ACHN (cell line): ENCODE measurements at regions not wholly inside any gene's neighbourhood (a gene's known extent, or its start where the extent isn't known, plus 50 kb on each side); places are given as distances from the start of the nearest gene placed in this dataset.
"Not testable (repeated sequence)": the region's sequence is repeated elsewhere in the genome, so short reads cannot be mapped to it uniquely, and the experiment has no call there.

Experiments
- DNase-seq: peaks from one replicate; pipeline ENCODE4 v3.0.0-alpha.2; 2015
- in situ Hi-C: cut with HindIII; loops from 2 replicates; pipeline ENCODE4 v1.10.0; 2017; ENCODE audit warnings: low sequenced_read_pairs, low pct_ligation_motif_present, low pct_unique_long_range_greater_than_20kb

DNA sequence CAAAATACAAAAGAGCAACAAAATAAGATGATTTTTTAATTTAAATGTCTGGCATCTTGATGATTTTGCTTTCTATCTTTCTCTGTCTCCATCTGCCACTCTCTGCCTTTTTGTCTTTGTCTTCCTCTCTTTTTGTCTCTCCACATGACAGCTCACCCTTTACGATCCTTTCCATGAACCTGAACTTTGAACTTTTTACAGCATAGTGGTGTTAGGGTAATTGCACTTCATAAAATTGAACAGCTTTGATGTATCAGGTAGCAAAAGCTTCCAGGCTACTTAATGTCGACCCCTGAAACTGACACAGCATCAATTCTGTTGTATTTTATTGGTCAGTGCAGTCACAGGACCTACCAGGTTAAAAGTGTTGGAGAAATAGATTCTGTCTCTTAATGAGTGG is 1517.0 kb downstream of the ADGRL3 start:
- no peak for DNase-seq
- in situ Hi-C loops: no loop called here

DNA sequence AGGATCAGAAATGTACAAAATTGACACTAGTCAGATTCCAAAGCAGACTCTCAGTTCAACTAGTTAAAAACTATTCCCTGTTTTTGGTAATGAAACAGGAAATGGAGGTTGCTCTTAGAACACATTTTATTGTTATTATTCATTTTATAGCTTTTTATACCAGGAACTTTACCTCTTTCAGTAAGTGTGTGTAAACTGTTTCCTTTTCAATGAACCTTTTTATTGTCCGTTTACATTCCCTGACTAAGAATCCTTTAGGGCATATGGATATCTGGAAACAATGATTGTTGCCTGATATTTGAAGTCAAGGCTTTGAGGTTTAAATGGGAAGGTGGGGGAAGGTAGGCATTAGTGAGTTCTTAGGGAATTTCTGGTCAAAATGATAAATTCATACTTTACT is 1511.4 kb downstream of the ADGRL3 start:
- in situ Hi-C loops: no loop called here
- no peak for DNase-seq

- in situ Hi-C loops: no loop called here
- peak; percentile 45 for DNase-seq
Measured at GRCh38 chr4:62709618-62710252, 1509.6 kb downstream of the ADGRL3 start.

DNA sequence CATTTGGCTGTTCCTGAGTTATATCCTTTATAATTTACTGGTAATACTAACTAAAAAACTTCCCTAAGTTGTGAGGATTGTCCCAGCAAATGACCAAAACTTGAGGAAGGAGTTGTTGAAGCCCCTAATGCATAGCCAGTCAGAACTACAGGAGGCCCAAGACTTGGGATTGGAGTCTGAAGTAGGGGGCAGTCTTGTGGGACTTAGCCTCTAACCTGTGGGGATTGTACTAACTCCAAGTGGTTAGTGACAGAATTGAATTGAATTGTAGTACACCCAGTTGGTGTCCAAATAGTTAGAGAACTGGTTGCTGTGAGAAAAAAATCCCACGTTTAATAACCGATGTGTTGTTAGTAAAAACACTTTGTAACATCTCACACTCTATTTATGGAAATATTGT is 1506.3 kb downstream of the ADGRL3 start:
- no peak for DNase-seq
- in situ Hi-C loops: no loop called here

GRCh38 chr4:62683799-62684566 is 1483.9 kb downstream of the ADGRL3 start:
- DNase-seq: no peak
- in situ Hi-C loops: no loop called here

DNA sequence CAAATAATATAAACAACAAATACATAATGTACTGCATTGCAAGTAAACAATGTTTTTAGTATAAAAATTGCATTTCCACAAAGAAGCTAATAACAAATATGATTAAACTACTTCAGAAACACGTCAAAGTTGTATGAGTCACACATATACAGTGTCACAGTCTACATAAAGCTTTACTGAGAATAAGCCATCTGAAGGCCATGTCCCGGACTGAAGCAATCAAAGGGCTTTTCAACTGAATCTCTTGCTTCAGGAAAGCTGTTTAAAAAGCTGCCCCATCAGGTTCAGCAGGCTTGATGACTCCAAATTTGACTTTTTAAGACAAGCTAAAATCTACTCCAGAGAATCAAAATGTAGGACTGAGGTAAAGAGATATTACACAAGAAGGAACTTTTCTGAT is 1476.8 kb downstream of the ADGRL3 start:
- in situ Hi-C loops: no loop called here
- no peak for DNase-seq

DNA sequence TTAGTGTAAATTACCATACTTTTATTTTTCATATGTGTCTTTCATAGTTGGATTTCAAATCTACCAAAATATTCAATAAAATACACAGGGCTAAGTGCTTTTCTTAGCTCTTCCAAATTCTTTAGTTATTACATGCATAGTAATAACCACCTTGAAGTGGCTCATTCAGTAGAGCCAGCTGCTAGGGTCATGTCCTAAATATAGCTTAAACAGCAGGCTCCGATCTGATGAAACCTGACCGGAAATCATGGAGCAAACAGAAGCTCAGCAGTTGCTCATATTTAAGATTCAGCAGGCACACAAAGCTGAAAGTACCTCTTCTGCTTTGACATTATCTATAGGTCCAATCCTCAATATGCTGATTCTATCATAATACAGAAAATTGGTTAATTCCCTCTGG is 1470.4 kb downstream of the ADGRL3 start:
- in situ Hi-C loops: no loop called here
- DNase-seq: no peak

GRCh38 chr4:62661821-62662220 is 1461.7 kb downstream of the ADGRL3 start:
- no peak for DNase-seq
- in situ Hi-C loops: no loop called here

DNA sequence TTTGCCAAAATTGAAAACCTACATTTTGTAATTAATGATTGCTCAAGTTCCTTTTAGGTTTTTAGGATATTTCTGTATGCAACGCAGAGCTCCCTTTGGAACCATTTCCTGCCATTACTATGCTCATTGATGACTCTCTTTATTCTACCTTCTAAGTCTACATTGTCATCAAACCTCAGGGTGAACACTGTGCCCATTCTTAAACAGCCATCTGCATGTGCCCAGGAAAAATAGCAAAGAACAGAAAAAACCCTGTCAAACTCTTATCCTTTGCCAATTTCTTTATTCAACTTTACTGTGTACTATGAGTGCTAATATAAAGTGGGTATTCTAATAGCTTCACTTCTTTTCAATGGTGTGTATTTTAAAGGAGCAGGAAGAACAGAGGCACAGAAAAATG is 1455.9 kb downstream of the ADGRL3 start:
- in situ Hi-C loops: no loop called here
- DNase-seq: no peak

- peak; percentile 27 for DNase-seq
- in situ Hi-C loops: no loop called here
Measured at GRCh38 chr4:62644372-62644771, 1444.2 kb downstream of the ADGRL3 start.

GRCh38 chr4:62640296-62640695 is 1440.2 kb downstream of the ADGRL3 start:
- DNase-seq: no peak
- in situ Hi-C loops: no loop called here

- no peak for DNase-seq
- in situ Hi-C loops: no loop called here
Measured at GRCh38 chr4:62627671-62628070, 1427.5 kb downstream of the ADGRL3 start.

DNA sequence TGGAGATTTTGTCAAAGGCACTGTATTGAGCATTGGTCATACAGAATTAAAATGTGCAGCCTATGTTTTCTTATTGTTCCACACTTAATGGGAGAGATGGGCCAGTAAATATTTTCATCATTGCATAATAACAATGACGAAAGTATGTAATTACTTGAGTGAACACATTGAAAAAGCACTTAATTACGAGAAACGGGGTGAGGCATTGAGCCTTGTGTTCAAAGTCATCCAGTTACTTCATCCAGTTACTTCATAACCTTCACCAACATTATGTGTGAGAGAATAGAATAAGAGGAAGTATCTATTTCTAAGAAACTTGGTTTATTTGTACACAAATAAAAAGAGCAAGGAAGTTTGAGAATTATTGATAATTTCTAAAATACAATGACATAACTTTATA is 1427.0 kb downstream of the ADGRL3 start:
- in situ Hi-C loops: no loop called here
- no peak for DNase-seq

GRCh38 chr4:62622089-62622488 is 1422.0 kb downstream of the ADGRL3 start:
- in situ Hi-C loops: no loop called here
- no peak for DNase-seq

GRCh38 chr4:62619971-62620370 is 1419.8 kb downstream of the ADGRL3 start:
- no peak for DNase-seq
- in situ Hi-C loops: no loop called here

DNA sequence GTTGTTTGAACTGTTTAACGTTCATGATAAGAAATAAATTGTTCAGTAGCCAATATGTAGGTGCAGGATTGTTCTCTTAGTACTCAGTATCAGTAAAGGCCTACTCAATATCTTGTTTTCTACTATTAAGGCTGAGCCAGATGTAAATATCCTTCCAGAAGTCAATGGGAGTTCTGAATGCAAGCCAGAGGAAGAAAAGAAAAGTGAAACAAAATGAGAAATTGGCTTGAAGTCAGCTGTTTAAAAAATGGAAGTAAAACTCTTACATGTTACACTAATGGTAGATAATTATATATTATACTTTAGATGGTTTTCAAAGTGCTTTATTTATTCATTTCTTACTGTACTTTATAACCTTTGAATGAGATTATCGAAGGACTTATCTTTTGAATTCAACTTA is 1417.9 kb downstream of the ADGRL3 start:
- in situ Hi-C loops: no loop called here
- no peak for DNase-seq

GRCh38 chr4:62601737-62602136 is 1401.6 kb downstream of the ADGRL3 start:
- in situ Hi-C loops: no loop called here
- DNase-seq: no peak

GRCh38 chr4:62595265-62595664 is 1395.1 kb downstream of the ADGRL3 start:
- peak; percentile 1 for DNase-seq
- in situ Hi-C loops: not testable (repeated sequence)

GRCh38 chr4:62591756-62592155 is 1391.6 kb downstream of the ADGRL3 start:
- in situ Hi-C loops: no loop called here
- DNase-seq: no peak

DNA sequence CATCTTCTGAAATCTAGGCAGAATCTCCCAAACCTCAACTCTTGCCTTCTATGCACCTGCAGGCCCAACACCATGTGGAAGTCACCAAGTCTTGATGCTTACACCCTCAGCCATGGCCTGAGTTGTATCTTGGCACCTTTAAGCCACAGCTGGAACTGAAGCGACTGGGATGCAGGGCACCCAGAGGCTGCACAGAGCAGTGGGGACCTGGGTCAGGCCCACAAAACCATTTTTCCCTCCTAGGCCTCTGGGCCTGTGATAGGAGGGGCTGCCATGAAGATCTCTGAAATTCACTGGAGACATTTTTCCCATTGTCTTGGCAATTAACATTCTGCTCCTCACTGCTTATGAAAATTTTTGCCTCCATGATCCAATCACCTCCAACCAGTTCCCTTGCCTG is 1388.5 kb downstream of the ADGRL3 start:
- no peak for DNase-seq
- in situ Hi-C loops: no loop called here
